MM.1S (cell line): ENCODE measurements at regions not wholly inside any gene's neighbourhood (a gene's known extent, or its start where the extent isn't known, plus 50 kb on each side); places are given as distances from the start of the nearest gene placed in this dataset.
"Not testable (repeated sequence)": the region's sequence is repeated elsewhere in the genome, so short reads cannot be mapped to it uniquely, and the experiment has no call there.

Experiments
- CTCF ChIP-seq: fragments of 300-600 bp; sonication (generic); IDR thresholded peaks from 2 replicates; pipeline ENCODE4 v1.5.1; 2016; ENCODE audit warnings: antibody characterized with exemption, low read length, mixed read lengths
- EZH2 ChIP-seq: fragments of 300-600 bp; sonication (generic); optimal IDR thresholded peaks from 2 replicates; pipeline ENCODE3; 2017; ENCODE audit warnings: low read depth, mild to moderate bottlenecking, antibody characterized with exemption, low read length, mixed read lengths

GRCh38 chr9:62880453-62880852, 1690.6 kb downstream of the SPATA31A7 start:
- not testable (repeated sequence) for TF ChIP-seq CTCF, EZH2
